ENCODE measurements at regions not wholly inside any gene's neighbourhood (a gene's known extent, or its start where the extent isn't known, plus 50 kb on each side); places are given as distances from the start of the nearest gene placed in this dataset.

DNA sequence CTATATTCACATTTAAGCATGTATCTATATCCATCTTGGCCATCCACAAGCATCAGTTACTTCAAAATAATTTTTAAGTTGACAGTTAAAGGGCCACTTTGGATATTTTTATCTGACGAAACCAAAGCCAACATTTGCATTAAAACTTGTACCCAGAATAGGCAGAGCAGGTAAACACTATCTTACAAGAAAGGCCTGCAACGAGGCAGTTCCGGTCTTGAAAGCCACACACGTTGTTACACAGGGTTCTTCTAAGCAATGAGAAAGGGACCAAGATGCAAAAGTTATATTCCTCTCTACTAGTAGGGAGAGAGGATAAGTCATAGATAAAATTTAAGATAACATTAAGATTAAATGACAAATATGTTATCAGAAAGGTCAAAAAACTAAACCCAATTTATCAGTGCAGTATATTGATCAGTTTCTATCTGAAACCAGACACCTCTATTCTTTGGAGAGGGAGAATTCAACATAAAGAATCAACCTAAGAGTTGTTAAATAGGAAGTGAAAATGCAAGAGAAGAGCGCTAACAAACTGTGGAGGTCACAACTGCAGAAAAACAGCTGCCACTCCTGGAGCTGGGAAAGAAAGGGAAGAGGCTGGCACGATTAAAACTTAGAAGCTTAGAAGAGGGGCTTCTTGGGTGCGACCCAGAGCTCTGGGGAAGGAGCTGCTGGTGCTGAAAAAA lies 701.3 kb downstream of the TNS3 start:
- TF ChIP-seq SUZ12 (IDR thresholded peaks at IDR 0.05) (no peak), FOXM1 (IDR thresholded peaks at IDR 0.05; ENCODE audit: borderline replicate concordance) (no peak), ELF4 (IDR thresholded peaks at IDR 0.05) (no peak)

All from HEK293T (cell line).